ENCODE measurements at regions not wholly inside any gene's neighbourhood (a gene's known extent, or its start where the extent isn't known, plus 50 kb on each side); places are given as distances from the start of the nearest gene placed in this dataset.

DNA sequence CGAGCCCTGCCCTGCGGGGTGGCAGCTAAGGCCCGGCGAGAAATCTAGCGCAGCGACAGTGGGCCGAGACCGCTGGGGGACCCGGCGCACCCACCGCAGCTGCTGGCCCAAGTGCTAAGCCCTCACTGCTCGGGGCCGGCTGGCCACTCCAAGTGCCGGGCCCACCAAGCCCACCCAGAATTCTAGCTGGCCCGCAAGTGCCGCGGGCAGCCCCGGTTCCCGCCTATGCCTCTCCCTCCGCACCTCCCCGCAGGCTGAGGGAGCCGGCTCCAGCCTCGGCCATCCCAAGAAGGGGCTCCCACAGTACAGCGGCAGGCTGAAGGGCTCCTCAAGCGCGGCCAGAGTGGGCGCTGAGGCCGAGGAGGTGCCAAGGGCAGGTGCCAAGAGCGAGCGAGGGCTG, 55.2 kb upstream of the RND3 start:
- DNase-seq (ENCODE audit: low spot score) = no peak

DNA sequence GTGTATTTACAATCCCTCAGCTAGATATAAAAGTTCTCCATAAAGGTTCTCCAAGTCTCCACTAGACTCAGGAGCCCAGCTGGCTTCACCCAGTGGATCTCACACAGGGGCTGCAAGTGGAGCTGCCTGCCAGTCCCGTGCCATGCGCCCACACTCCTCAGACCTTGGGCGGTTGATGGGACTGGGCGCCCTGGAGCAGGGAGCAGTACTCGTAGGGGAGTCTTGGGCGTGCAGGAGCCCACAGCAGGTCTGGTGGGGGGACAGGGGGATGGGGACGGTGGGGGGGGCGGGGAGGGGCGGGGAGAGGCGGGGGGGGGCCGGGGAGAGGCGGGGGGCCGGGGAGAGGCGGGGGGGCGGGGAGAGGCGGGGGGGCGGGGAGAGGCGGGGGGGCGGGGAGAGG, 54.7 kb upstream of the RND3 start:
- no peak for DNase-seq (ENCODE audit: low spot score)

DNA sequence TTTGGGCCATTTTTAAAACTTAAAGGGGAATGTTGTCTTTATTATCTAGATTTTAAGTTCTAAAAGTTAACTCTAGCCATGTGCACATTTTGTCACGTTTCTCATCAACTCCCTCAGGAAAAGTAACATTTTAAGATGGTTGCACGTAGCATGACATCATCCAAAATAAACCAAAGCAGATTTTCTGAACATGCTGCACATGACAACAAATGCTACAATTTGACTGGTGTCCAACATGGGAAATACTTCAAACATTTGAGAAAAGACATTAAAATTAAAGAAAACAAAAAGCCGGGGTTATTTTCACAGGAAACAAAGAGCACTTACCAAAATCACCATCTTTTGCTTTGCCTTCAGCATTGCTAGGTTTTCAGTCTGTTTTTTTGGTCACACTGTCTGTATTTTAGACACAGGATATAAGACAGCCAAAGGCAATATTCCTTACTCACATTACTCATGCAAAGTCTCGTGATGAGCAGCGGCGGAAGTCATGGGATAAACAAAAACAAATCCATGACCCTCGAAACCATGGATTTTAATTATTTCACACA, 51.3 kb upstream of the RND3 start:
- no peak for DNase-seq (ENCODE audit: low spot score)
